ENCODE measurements at regions not wholly inside any gene's neighbourhood (a gene's known extent, or its start where the extent isn't known, plus 50 kb on each side); places are given as distances from the start of the nearest gene placed in this dataset.

DNA sequence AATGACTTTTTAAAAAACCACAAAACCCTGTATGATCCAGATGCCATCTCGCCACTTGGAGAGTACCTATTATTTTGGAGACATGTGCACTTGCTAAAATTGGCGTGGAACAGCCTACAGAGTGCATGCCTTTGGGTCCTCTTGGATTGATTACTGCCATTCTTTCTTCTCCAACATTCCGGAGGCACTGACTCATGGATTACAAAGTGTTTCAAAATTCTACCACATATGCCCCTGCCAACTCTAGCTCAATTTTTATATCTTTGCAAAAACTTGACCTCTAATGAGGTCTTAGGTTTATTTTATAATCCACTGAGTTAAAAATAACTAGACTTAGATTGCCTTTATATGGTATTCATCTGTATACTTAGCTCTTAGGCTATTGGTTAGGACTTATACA is 55.8 kb upstream of the KIF5B start:
- Histone ChIP-seq H3K27ac (ENCODE audit: low read depth in 2 of 2, low read length in 2 of 2) (no peak overlapping the region), H3K9ac (ENCODE audit: low read length in 3 of 3) (no peak overlapping the region), H3K27me3 (ENCODE audit: control insufficient read depth, insufficient read depth, low read length) (no peaks in the 10 kb centered on the region), H3K36me3 (ENCODE audit: control insufficient read depth in 2 of 3, insufficient read depth in 3 of 3, low read length in 3 of 3) (no peaks in the 10 kb centered on the region), H3K9me3 (ENCODE audit: control insufficient read depth in 2 of 3, insufficient read depth in 1 of 3, low read length in 3 of 3) (no peaks in the 10 kb centered on the region), H3K4me3 (ENCODE audit: low read length in 3 of 3) (no peak overlapping the region), H3K4me1 (ENCODE audit: control insufficient read depth in 2 of 3, insufficient read depth in 2 of 3, low read depth in 1 of 3, low read length in 3 of 3) (no peaks in the 10 kb centered on the region)
- TF ChIP-seq, protein P1, sequence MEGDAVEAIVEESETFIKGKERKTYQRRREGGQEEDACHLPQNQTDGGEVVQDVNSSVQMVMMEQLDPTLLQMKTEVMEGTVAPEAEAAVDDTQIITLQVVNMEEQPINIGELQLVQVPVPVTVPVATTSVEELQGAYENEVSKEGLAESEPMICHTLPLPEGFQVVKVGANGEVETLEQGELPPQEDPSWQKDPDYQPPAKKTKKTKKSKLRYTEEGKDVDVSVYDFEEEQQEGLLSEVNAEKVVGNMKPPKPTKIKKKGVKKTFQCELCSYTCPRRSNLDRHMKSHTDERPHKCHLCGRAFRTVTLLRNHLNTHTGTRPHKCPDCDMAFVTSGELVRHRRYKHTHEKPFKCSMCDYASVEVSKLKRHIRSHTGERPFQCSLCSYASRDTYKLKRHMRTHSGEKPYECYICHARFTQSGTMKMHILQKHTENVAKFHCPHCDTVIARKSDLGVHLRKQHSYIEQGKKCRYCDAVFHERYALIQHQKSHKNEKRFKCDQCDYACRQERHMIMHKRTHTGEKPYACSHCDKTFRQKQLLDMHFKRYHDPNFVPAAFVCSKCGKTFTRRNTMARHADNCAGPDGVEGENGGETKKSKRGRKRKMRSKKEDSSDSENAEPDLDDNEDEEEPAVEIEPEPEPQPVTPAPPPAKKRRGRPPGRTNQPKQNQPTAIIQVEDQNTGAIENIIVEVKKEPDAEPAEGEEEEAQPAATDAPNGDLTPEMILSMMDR (IDR thresholded peaks at IDR 0.05; ENCODE audit: borderline replicate concordance, extremely low read depth, insufficient read depth) = no peak
- intact Hi-C loops (cut with DNase I) = no loop called here
- no peak for FAIRE-seq
- DNase-seq = no peak

DNA sequence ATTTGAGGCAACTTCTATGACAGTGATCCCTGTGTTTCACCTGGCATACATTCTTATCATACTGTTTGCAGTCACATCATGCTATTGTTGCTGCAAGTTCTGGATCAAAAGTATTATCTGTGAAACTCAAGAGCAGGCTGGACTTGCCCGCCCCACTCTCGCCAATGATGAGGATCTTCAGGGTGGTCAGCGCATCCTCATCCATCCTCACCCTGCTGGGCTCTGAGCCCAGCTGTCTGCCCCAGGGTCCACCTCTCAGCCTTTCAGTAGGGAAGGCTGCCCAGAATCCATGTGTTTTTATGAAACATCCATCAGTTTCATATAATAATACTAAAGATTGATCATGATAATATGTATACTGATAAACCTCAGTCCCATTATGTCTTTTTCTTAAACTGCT is 55.4 kb upstream of the KIF5B start:
- H3K36me3 ChIP-seq (ENCODE audit: control insufficient read depth in 2 of 3, insufficient read depth in 3 of 3, low read length in 3 of 3) = no peaks in the 10 kb centered on the region
- no peak for DNase-seq
- H3K27me3 ChIP-seq (ENCODE audit: control insufficient read depth, insufficient read depth, low read length) = no peaks in the 10 kb centered on the region
- H3K4me3 ChIP-seq (ENCODE audit: low read length in 3 of 3) = no peak overlapping the region
- TF ChIP-seq, protein P1 (IDR thresholded peaks at IDR 0.05; ENCODE audit: borderline replicate concordance, extremely low read depth, insufficient read depth) = no peak
- FAIRE-seq = no peak
- intact Hi-C loops (cut with DNase I) = no loop called here
- H3K4me1 ChIP-seq (ENCODE audit: control insufficient read depth in 2 of 3, insufficient read depth in 2 of 3, low read depth in 1 of 3, low read length in 3 of 3) = no peaks in the 10 kb centered on the region
- H3K9me3 ChIP-seq (ENCODE audit: control insufficient read depth in 2 of 3, insufficient read depth in 1 of 3, low read length in 3 of 3) = no peaks in the 10 kb centered on the region
- no peak overlapping the region for H3K27ac ChIP-seq (ENCODE audit: low read depth in 2 of 2, low read length in 2 of 2)
- H3K9ac ChIP-seq (ENCODE audit: low read length in 3 of 3) = no peak overlapping the region

DNA sequence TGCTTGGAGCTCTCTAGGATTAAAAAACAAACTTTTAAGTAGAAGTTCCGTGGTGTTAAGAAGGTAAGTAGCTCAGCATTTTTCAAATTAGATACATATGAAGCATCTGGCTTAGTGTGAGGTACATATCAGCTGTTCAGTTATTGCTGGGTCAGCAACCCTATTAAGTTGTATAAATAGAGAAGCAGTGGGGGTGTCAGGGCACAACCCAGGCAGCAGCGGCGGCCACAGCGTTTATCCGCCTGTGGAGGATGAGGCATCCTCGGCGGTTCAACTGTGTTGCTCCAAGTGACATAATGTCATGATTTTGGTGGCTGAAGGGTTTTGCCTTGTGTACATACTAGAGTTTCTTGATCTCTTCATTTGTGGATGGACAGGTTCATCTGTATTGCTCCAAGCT is 54.6 kb upstream of the KIF5B start:
- DNase-seq (no peak), FAIRE-seq (no peak)

DNA sequence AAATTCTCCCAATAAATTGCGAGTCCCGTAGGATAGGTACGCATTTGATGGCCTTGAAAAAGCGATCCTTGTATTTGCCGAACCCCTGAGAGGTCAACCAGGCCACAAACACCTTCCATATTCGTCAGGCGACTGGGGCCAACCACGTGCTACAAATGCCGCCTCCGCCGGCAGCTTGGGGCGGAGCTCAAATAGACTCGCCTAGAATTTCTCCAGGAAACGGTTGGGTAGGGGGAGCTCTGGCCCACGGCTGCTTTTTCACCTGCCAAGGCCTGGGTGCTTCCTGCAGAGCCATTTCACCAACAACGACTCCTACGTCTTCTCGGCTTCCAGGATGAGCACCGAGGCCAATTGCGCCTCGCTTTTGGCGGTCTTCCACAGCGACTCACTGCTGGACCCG is 53.4 kb upstream of the KIF5B start:
- H3K27me3 ChIP-seq (ENCODE audit: control insufficient read depth, insufficient read depth, low read length) = no peaks in the 10 kb centered on the region
- no peaks in the 10 kb centered on the region for H3K4me1 ChIP-seq (ENCODE audit: control insufficient read depth in 2 of 3, insufficient read depth in 2 of 3, low read depth in 1 of 3, low read length in 3 of 3)
- no peak overlapping the region for H3K9ac ChIP-seq (ENCODE audit: low read length in 3 of 3)
- no peaks in the 10 kb centered on the region for H3K9me3 ChIP-seq (ENCODE audit: control insufficient read depth in 2 of 3, insufficient read depth in 1 of 3, low read length in 3 of 3)
- TF ChIP-seq, protein P1 (IDR thresholded peaks at IDR 0.05; ENCODE audit: borderline replicate concordance, extremely low read depth, insufficient read depth) = no peak
- FAIRE-seq (no peak), DNase-seq (no peak)
- no peak overlapping the region for H3K27ac ChIP-seq (ENCODE audit: low read depth in 2 of 2, low read length in 2 of 2)
- no peaks in the 10 kb centered on the region for H3K36me3 ChIP-seq (ENCODE audit: control insufficient read depth in 2 of 3, insufficient read depth in 3 of 3, low read length in 3 of 3)
- intact Hi-C loops (cut with DNase I) = no loop called here
- H3K4me3 ChIP-seq (ENCODE audit: low read length in 3 of 3) = no peak overlapping the region

More for the DNA sequence above, 54.6 kb upstream of the KIF5B start:
- Histone ChIP-seq H3K27me3 (ENCODE audit: control insufficient read depth, insufficient read depth, low read length) (no peaks in the 10 kb centered on the region), H3K9me3 (ENCODE audit: control insufficient read depth in 2 of 3, insufficient read depth in 1 of 3, low read length in 3 of 3) (no peaks in the 10 kb centered on the region), H3K36me3 (ENCODE audit: control insufficient read depth in 2 of 3, insufficient read depth in 3 of 3, low read length in 3 of 3) (no peaks in the 10 kb centered on the region), H3K27ac (ENCODE audit: low read depth in 2 of 2, low read length in 2 of 2) (no peak overlapping the region), H3K4me1 (ENCODE audit: control insufficient read depth in 2 of 3, insufficient read depth in 2 of 3, low read depth in 1 of 3, low read length in 3 of 3) (no peaks in the 10 kb centered on the region), H3K4me3 (ENCODE audit: low read length in 3 of 3) (no peak overlapping the region), H3K9ac (ENCODE audit: low read length in 3 of 3) (no peak overlapping the region)
- TF ChIP-seq, protein P1 (IDR thresholded peaks at IDR 0.05; ENCODE audit: borderline replicate concordance, extremely low read depth, insufficient read depth) = no peak
- intact Hi-C loops (cut with DNase I) = no loop called here

Data from kidney (tissue), 13 donors.